HG03460 (cell line): ENCODE measurements at regions not wholly inside any gene's neighbourhood (a gene's known extent, or its start where the extent isn't known, plus 50 kb on each side); places are given as distances from the start of the nearest gene placed in this dataset.

ENCODE experiments used
- ATAC-seq: cut with Tn5 transposase; IDR thresholded peaks from one replicate; pipeline ENCODE4 v1.9.1; 2021; ENCODE audit not compliant: unreplicated experiment

GRCh38 chr2:30310371-30310770, 79.0 kb downstream of the LBH start:
- no peak for ATAC-seq

GRCh38 chr2:30310955-30311354, 79.6 kb downstream of the LBH start:
- peak; percentile 69 for ATAC-seq

- no peak for ATAC-seq
These were observed 80.4 kb downstream of the LBH start for GRCh38 chr2:30311711-30312110.

- no peak for ATAC-seq
These were observed 81.6 kb downstream of the LBH start for GRCh38 chr2:30312916-30313315.

- ATAC-seq: no peak
These were observed 83.6 kb downstream of the LBH start for GRCh38 chr2:30314981-30315380.

- ATAC-seq: no peak
These were observed 84.2 kb downstream of the LBH start for GRCh38 chr2:30315391-30316063.

GRCh38 chr2:30316408-30316807, 85.1 kb downstream of the LBH start:
- no peak for ATAC-seq

GRCh38 chr2:30318987-30319782, 87.9 kb downstream of the LBH start:
- no peak for ATAC-seq

GRCh38 chr2:30321466-30321865, 90.1 kb downstream of the LBH start:
- ATAC-seq: no peak

- no peak for ATAC-seq
These were observed 92.2 kb downstream of the LBH start for GRCh38 chr2:30323499-30323898.

- no peak for ATAC-seq
These were observed 93.0 kb downstream of the LBH start for GRCh38 chr2:30324245-30324908.

GRCh38 chr2:30325600-30326328, 94.4 kb downstream of the LBH start:
- ATAC-seq: no peak

GRCh38 chr2:30326497-30326896, 95.2 kb downstream of the LBH start:
- ATAC-seq: no peak

- no peak for ATAC-seq
These were observed 99.7 kb downstream of the LBH start for GRCh38 chr2:30331038-30331437.

- no peak for ATAC-seq
These were observed 100.5 kb downstream of the LBH start for GRCh38 chr2:30331869-30332268.

GRCh38 chr2:30332791-30333453, 101.6 kb downstream of the LBH start:
- ATAC-seq: no peak

GRCh38 chr2:30334762-30335363, 103.5 kb downstream of the LBH start:
- ATAC-seq: no peak

GRCh38 chr2:30336084-30336483, 104.8 kb downstream of the LBH start:
- no peak for ATAC-seq

GRCh38 chr2:30336978-30337841, 105.9 kb downstream of the LBH start:
- peak; percentile 81 for ATAC-seq
